Trophoblast cell (in vitro differentiated cells and primary cell): ENCODE measurements at regions not wholly inside any gene's neighbourhood (a gene's known extent, or its start where the extent isn't known, plus 50 kb on each side); places are given as distances from the start of the nearest gene placed in this dataset.

Source experiments
- DNase-seq, 2 donors: peaks; one replicate each; pipeline ENCODE4 v3.0.0-alpha.2; 2016
- H2AFZ ChIP-seq: 2 replicates; pipeline ENCODE4 v1.6.1; 2013; ENCODE audit warnings: low read length, moderate library complexity, mild to moderate bottlenecking; ENCODE audit not compliant: insufficient read depth, poor library complexity
- H2AK5ac ChIP-seq: 2 replicates; pipeline ENCODE4 v1.6.1; 2013; ENCODE audit warnings: mild to moderate bottlenecking, low read length
- H2BK120ac ChIP-seq: 2 replicates; pipeline ENCODE4 v1.6.1; 2013; ENCODE audit warnings: low read length, mild to moderate bottlenecking, moderate library complexity; ENCODE audit not compliant: insufficient read depth, poor library complexity
- H2BK12ac ChIP-seq: 2 replicates; pipeline ENCODE4 v1.6.1; 2013; ENCODE audit warnings: mild to moderate bottlenecking, low read length, moderate library complexity
- H2BK5ac ChIP-seq: 2 replicates; pipeline ENCODE4 v1.6.1; 2013; ENCODE audit warnings: low read length, low read depth, moderate library complexity, mild to moderate bottlenecking; ENCODE audit not compliant: poor library complexity
- H3K14ac ChIP-seq: 2 replicates; pipeline ENCODE4 v1.6.1; 2013; ENCODE audit warnings: mild to moderate bottlenecking, low read length
- H3K18ac ChIP-seq: 2 replicates; pipeline ENCODE4 v1.6.1; 2013; ENCODE audit warnings: mild to moderate bottlenecking, low read length
- H3K23ac ChIP-seq: 2 replicates; pipeline ENCODE4 v1.6.1; 2013; ENCODE audit warnings: low read length
- H3K27ac ChIP-seq: 2 replicates; pipeline ENCODE4 v1.5.1; 2013; ENCODE audit warnings: low read depth, mild to moderate bottlenecking, inconsistent platforms, low read length, moderate library complexity
- H3K27me3 ChIP-seq: 2 replicates; pipeline ENCODE4 v1.6.1; 2013; ENCODE audit warnings: inconsistent platforms, mild to moderate bottlenecking, low read length, moderate library complexity; ENCODE audit not compliant: insufficient read depth
- H3K36me3 ChIP-seq, 2 experiments: 1 replicate in 1 of 2; 2 replicates in 1 of 2; pipeline ENCODE4 v1.6.1; 2013; ENCODE audit warnings: low read length in 2 of 2, mild to moderate bottlenecking in 2 of 2, moderate library complexity in 1 of 2; ENCODE audit not compliant: insufficient read depth in 2 of 2, control insufficient read depth in 1 of 2
- H3K4ac ChIP-seq: 2 replicates; pipeline ENCODE4 v1.6.1; 2013; ENCODE audit warnings: low read depth, mild to moderate bottlenecking, low read length, moderate library complexity
- H3K4me1 ChIP-seq, 2 experiments: 1 replicate in 1 of 2; 2 replicates in 1 of 2; pipeline ENCODE4 v1.6.1; 2013; ENCODE audit warnings: low read length in 2 of 2, mild to moderate bottlenecking in 2 of 2, moderate library complexity in 1 of 2; ENCODE audit not compliant: insufficient read depth in 2 of 2, control insufficient read depth in 1 of 2
- H3K4me2 ChIP-seq: 2 replicates; pipeline ENCODE4 v1.6.1; 2013; ENCODE audit warnings: inconsistent platforms, mild to moderate bottlenecking, low read length, moderate library complexity
- H3K4me3 ChIP-seq: 2 replicates; pipeline ENCODE4 v1.5.1; 2013; ENCODE audit warnings: mild to moderate bottlenecking, low read depth, low read length, inconsistent platforms
- H3K79me1 ChIP-seq: one replicate; pipeline ENCODE4 v1.6.1; 2013; ENCODE audit warnings: low read length
- H3K79me2 ChIP-seq: 2 replicates; pipeline ENCODE4 v1.6.1; 2013; ENCODE audit warnings: low read length, mild to moderate bottlenecking; ENCODE audit not compliant: control insufficient read depth, insufficient read depth, poor library complexity
- H3K9ac ChIP-seq: 2 replicates; pipeline ENCODE4 v1.6.1; 2013; ENCODE audit warnings: mild to moderate bottlenecking, low read length
- H3K9me3 ChIP-seq: 2 replicates; pipeline ENCODE4 v1.6.1; 2013; ENCODE audit warnings: low read depth, mild to moderate bottlenecking, control low read depth, inconsistent platforms, low read length; ENCODE audit not compliant: insufficient read depth
- H4K12ac ChIP-seq: 2 replicates; pipeline ENCODE4 v1.6.1; 2013; ENCODE audit warnings: low read depth, mild to moderate bottlenecking, low read length, moderate library complexity
- H4K8ac ChIP-seq: 2 replicates; pipeline ENCODE4 v1.6.1; 2013; ENCODE audit warnings: low read depth, mild to moderate bottlenecking, low read length, moderate library complexity
- H4K91ac ChIP-seq: one replicate; pipeline ENCODE4 v1.6.1; 2013; ENCODE audit warnings: low read depth, mild to moderate bottlenecking, low read length, moderate library complexity
- WGBS: extraction: QIAGEN DNeasy Blood & Tissue Kit; methylation state at CpG from one replicate; pipeline ENCODE4 v1.1.7; 2013; ENCODE audit warnings: missing lambda C conversion rate; ENCODE audit not compliant: insufficient read length, insufficient coverage; ENCODE audit errors: extremely low coverage; 5-methylcytosine and 5-hydroxymethylcytosine counted together

DNA sequence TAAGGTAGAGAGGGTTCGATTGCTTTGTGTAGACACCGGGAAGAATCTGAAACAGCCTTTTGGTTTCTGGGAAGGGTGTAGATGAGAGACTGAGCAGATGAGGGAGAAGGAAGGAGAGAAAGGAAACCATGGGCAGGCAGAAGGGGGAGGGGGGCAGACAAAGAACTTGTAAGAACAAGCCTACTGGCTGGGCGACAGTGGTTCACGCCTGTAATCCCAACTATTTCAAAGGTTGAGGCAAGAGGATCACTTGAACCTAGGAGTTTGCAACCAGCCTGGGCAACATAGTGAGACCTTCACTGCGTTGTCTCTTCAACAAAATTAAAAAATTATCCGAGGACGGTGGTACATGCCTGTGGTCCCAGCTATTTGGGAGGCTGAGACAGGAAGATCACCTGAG lies 106.2 kb downstream of the TM2D1 start:
- Histone ChIP-seq H2AK5ac (no peak overlapping the region), H3K9me3 (no peaks in the 10 kb centered on the region), H3K4me3 (no peak overlapping the region), H3K14ac (no peak overlapping the region), H3K27me3 (no peaks in the 10 kb centered on the region), H2BK120ac (peak overlapping the region; percentile 83), H3K18ac (no peak overlapping the region), H3K36me3 (no peaks in the 10 kb centered on the region), H4K8ac (peak overlapping the region; percentile 70), H2BK12ac (peak overlapping the region; percentile 67), H3K4me2 (no peak overlapping the region), H3K23ac (no peak overlapping the region), H4K91ac (peak overlapping the region; percentile 63), H3K4me1 (peaks cover 10 to 11% of the 10 kb centered on the region in 2 experiments), H3K4ac (no peak overlapping the region), H2AFZ (no peak overlapping the region), H4K12ac (no peak overlapping the region), H3K79me2 (no peaks in the 10 kb centered on the region), H2BK5ac (peak overlapping the region; percentile 60), H3K79me1 (peaks cover 7% of the 10 kb centered on the region), H3K9ac (no peak overlapping the region), H3K27ac (no peak overlapping the region)
- no CpG with 5 or more reads among the region's 7 CpGs for WGBS
- no peak for DNase-seq

DNA sequence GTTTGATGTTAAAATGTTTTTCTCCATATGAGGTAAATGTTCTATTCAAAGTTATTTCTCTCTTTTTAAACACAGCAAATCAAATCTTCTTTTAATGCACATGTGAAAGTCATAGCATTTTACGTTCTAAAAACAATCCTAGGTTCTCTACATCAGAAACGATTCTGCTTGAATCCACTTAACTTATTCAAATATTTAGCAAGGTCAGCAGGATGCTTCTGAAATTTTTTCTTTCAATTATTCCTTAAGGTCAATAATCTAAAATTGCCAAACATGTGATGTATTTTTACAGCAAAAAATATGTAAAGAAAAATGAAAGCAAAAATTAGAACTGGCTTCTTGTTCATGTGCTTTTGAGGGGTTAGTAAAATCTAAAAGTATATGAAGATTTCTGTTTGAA lies 106.7 kb downstream of the TM2D1 start:
- H3K4me3 ChIP-seq: no peak overlapping the region
- no peak overlapping the region for H3K4ac ChIP-seq
- no peaks in the 10 kb centered on the region for H3K79me2 ChIP-seq
- no peak overlapping the region for H2BK5ac ChIP-seq
- peaks cover 10 to 11% of the 10 kb centered on the region in 2 experiments for H3K4me1 ChIP-seq
- H2AK5ac ChIP-seq: no peak overlapping the region
- no peaks in the 10 kb centered on the region for H3K9me3 ChIP-seq
- H3K36me3 ChIP-seq: no peaks in the 10 kb centered on the region
- H4K8ac ChIP-seq: no peak overlapping the region
- H3K79me1 ChIP-seq: peaks cover 7% of the 10 kb centered on the region
- no peaks in the 10 kb centered on the region for H3K27me3 ChIP-seq
- no peak overlapping the region for H2AFZ ChIP-seq
- no peak overlapping the region for H3K18ac ChIP-seq
- H3K9ac ChIP-seq: no peak overlapping the region
- H3K4me2 ChIP-seq: no peak overlapping the region
- WGBS: no CpG with 5 or more reads among the region's 2 CpGs
- H2BK120ac ChIP-seq: no peak overlapping the region
- H3K27ac ChIP-seq: no peak overlapping the region
- H4K12ac ChIP-seq: no peak overlapping the region
- no peak overlapping the region for H3K23ac ChIP-seq
- no peak overlapping the region for H3K14ac ChIP-seq
- H2BK12ac ChIP-seq: no peak overlapping the region
- no peak overlapping the region for H4K91ac ChIP-seq
- DNase-seq: no peak

GRCh38 chr1:61616830-61617229 lies 108.1 kb downstream of the TM2D1 start:
- no peaks in the 10 kb centered on the region for H3K36me3 ChIP-seq
- peak overlapping the region; percentile 18 for H2BK12ac ChIP-seq
- H3K18ac ChIP-seq: no peak overlapping the region
- H3K79me1 ChIP-seq: peaks cover 7% of the 10 kb centered on the region
- no peak overlapping the region for H3K4ac ChIP-seq
- peak overlapping the region; percentile 38 for H3K4me2 ChIP-seq
- no peak overlapping the region for H4K12ac ChIP-seq
- H3K27me3 ChIP-seq: no peaks in the 10 kb centered on the region
- peak in 1 of 2 donors; percentile 1 for DNase-seq
- H3K14ac ChIP-seq: peak overlapping the region; percentile 9
- H3K4me1 ChIP-seq: peaks cover 10 to 11% of the 10 kb centered on the region in 2 experiments
- WGBS: no CpG with 5 or more reads among the region's 3 CpGs
- no peaks in the 10 kb centered on the region for H3K79me2 ChIP-seq
- H2BK120ac ChIP-seq: peak overlapping the region; percentile 4
- peak overlapping the region; percentile 55 for H3K27ac ChIP-seq
- peak overlapping the region; percentile 46 for H4K91ac ChIP-seq
- peak overlapping the region; percentile 21 for H2BK5ac ChIP-seq
- no peak overlapping the region for H3K9ac ChIP-seq
- peak overlapping the region; percentile 35 for H2AK5ac ChIP-seq
- no peak overlapping the region for H3K4me3 ChIP-seq
- H4K8ac ChIP-seq: no peak overlapping the region
- H3K9me3 ChIP-seq: no peaks in the 10 kb centered on the region
- H2AFZ ChIP-seq: peak overlapping the region; percentile 1
- no peak overlapping the region for H3K23ac ChIP-seq

GRCh38 chr1:61612602-61613001 lies 112.3 kb downstream of the TM2D1 start:
- no peak overlapping the region for H2BK5ac ChIP-seq
- no peak overlapping the region for H3K4me2 ChIP-seq
- H3K18ac ChIP-seq: no peak overlapping the region
- no peak overlapping the region for H3K9ac ChIP-seq
- no peak overlapping the region for H2AK5ac ChIP-seq
- no peak for DNase-seq
- no peaks in the 10 kb centered on the region for H3K36me3 ChIP-seq
- H4K8ac ChIP-seq: no peak overlapping the region
- no peak overlapping the region for H3K14ac ChIP-seq
- H3K4me3 ChIP-seq: no peak overlapping the region
- peaks cover 4% of the 10 kb centered on the region for H3K79me1 ChIP-seq
- H2BK120ac ChIP-seq: no peak overlapping the region
- H3K27ac ChIP-seq: no peak overlapping the region
- H3K23ac ChIP-seq: no peak overlapping the region
- H3K4me1 ChIP-seq: peaks cover 5% of the 10 kb centered on the region in 2 experiments
- no peak overlapping the region for H2BK12ac ChIP-seq
- H3K79me2 ChIP-seq: no peaks in the 10 kb centered on the region
- peaks cover 2% of the 10 kb centered on the region for H3K27me3 ChIP-seq
- WGBS: no CpG with 5 or more reads among the region's 3 CpGs
- no peaks in the 10 kb centered on the region for H3K9me3 ChIP-seq
- H4K12ac ChIP-seq: no peak overlapping the region
- H3K4ac ChIP-seq: no peak overlapping the region
- no peak overlapping the region for H2AFZ ChIP-seq
- H4K91ac ChIP-seq: no peak overlapping the region
